ENCODE measurements at regions not wholly inside any gene's neighbourhood (a gene's known extent, or its start where the extent isn't known, plus 50 kb on each side); places are given as distances from the start of the nearest gene placed in this dataset.

DNA sequence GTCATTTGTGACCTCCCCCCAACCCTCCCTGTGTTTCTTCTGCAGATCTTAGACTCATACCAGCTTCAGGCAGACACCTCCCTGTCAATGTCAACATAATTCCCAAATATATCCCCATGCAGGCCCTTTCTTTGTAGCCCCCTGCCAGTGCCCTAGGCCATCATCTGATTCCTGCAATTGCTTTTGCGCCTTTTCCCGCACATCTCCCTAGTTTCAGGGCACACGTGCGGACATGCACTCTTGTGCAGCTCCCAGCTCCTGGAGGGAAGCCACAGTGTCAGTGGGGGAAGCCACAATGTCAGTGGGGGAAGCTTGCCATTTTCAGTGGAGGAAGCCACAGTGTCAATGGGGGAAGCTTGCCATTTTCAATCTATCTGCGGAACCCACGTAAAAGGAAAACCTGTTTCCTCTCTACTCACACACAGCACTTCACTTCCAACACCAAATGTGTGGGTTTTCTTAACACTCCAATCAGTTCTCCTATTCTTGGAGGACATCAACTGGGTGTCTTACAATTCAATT lies 256.4 kb downstream of the ACKR3 start:
- intact Hi-C loops (cut with micrococcal nuclease; ENCODE audit: unreplicated experiment) (no loop called here), in situ Hi-C loops (cut with HindIII; ENCODE audit: extremely low pct_ligation_motif_present, low pct_unique_long_range_greater_than_20kb) (no loop called here)
- WGBS (ENCODE audit: low lambda C conversion rate) = 80% methylated on average over 6 of the region's 6 CpGs
- BruUV-seq (replicated peaks) = no TSS peak
- ChIA-PET CTCF (ENCODE audit: low intra/inter-chr PET ratio, low total read pairs) (no interaction called here), POLR2A (no interaction called here)
- no peak overlapping the region for H3K27ac ChIP-seq (ENCODE audit: extremely low read length, insufficient read depth, low read length)
- H2AFZ ChIP-seq (ENCODE audit: low read length) = no peak overlapping the region
- FAIRE-seq = no peak
- H3K4me3 ChIP-seq (replicated peaks in 1 of 3; ENCODE audit: insufficient read depth in 1 of 3, low read depth in 2 of 3, low read length in 3 of 3) = no peak overlapping the region
- TF ChIP-seq, protein P1, sequence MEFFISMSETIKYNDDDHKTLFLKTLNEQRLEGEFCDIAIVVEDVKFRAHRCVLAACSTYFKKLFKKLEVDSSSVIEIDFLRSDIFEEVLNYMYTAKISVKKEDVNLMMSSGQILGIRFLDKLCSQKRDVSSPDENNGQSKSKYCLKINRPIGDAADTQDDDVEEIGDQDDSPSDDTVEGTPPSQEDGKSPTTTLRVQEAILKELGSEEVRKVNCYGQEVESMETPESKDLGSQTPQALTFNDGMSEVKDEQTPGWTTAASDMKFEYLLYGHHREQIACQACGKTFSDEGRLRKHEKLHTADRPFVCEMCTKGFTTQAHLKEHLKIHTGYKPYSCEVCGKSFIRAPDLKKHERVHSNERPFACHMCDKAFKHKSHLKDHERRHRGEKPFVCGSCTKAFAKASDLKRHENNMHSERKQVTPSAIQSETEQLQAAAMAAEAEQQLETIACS (CRISPR knock-in tag; IDR thresholded peaks at IDR 0.05) = no peak
- TF ChIP-seq ZNF232 (CRISPR knock-in tag; IDR thresholded peaks at IDR 0.05; ENCODE audit: borderline replicate concordance) (no peak), HOXA3 (CRISPR knock-in tag; IDR thresholded peaks at IDR 0.05) (no peak), ATF7-NPFF (CRISPR knock-in tag; IDR thresholded peaks at IDR 0.05; ENCODE audit: low read depth) (no peak), ZNF891 (CRISPR knock-in tag; IDR thresholded peaks at IDR 0.05) (no peak), ZBTB7B (CRISPR knock-in tag; IDR thresholded peaks at IDR 0.05) (no peak), ZFP41 (CRISPR knock-in tag; IDR thresholded peaks at IDR 0.05; ENCODE audit: borderline replicate concordance) (no peak)
- H3K27me3 ChIP-seq (ENCODE audit: control insufficient read depth in 1 of 2, insufficient read depth in 2 of 2, low read length in 2 of 2) = no peaks in the 10 kb centered on the region
- H3K4me1 ChIP-seq (ENCODE audit: insufficient read depth, low read length) = peaks cover 12% of the 10 kb centered on the region
- no peaks in the 10 kb centered on the region for H3K79me2 ChIP-seq (ENCODE audit: insufficient read depth, low read length)
- H3K4me2 ChIP-seq (ENCODE audit: low read depth, low read length) = no peak overlapping the region
- no peaks in the 10 kb centered on the region for H4K20me1 ChIP-seq (ENCODE audit: insufficient read depth, low read length)
- H3K9me3 ChIP-seq (ENCODE audit: low read length) = no peaks in the 10 kb centered on the region
- ATAC-seq = no peak
- no peak for DNase-seq (ENCODE audit: low spot score)
- H3K36me3 ChIP-seq (replicated peaks in 1 of 2; ENCODE audit: control insufficient read depth in 1 of 2, insufficient read depth in 2 of 2, low read length in 2 of 2) = no peaks in the 10 kb centered on the region
- H3K9ac ChIP-seq (ENCODE audit: insufficient read depth, low read depth, low read length) = no peak overlapping the region

DNA sequence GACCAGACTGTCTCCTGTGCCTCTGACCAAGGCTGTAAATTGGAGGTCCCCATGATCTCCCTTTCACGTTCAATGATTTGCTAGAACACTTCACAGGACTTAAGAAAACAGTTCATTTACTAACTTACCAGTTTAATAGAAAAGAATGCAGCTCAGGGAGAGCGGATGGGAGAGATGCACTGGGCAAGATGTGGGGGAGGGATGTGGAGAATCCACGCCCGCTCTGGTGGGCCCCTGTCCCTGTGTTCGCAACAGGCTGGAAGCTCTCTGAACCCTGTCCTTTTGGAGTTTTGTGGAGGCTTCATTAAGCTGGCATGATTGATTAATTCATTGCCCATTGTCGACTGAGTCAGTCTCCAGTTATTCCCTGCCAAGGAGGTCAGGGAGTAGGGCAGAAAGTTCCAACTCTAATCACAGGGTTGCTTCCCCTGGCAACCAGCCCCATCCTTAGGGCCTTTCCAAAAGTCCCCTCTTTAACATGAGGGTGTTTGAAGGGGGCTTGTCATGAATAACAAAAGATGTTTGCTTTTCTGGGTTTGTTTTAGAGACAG lies 257.1 kb downstream of the ACKR3 start:
- FAIRE-seq = no peak
- no peak overlapping the region for H2AFZ ChIP-seq (ENCODE audit: low read length)
- no peak overlapping the region for H3K4me2 ChIP-seq (ENCODE audit: low read depth, low read length)
- ChIA-PET POLR2A (no interaction called here), CTCF (ENCODE audit: low intra/inter-chr PET ratio, low total read pairs) (no interaction called here)
- H3K27ac ChIP-seq (ENCODE audit: extremely low read length, insufficient read depth, low read length) = no peak overlapping the region
- H3K9me3 ChIP-seq (ENCODE audit: low read length) = no peaks in the 10 kb centered on the region
- H3K4me3 ChIP-seq (replicated peaks in 1 of 3; ENCODE audit: insufficient read depth in 1 of 3, low read depth in 2 of 3, low read length in 3 of 3) = no peak overlapping the region
- no peak for ATAC-seq
- no peak for DNase-seq (ENCODE audit: low spot score)
- no peak overlapping the region for H3K9ac ChIP-seq (ENCODE audit: insufficient read depth, low read depth, low read length)
- no peaks in the 10 kb centered on the region for H4K20me1 ChIP-seq (ENCODE audit: insufficient read depth, low read length)
- H3K4me1 ChIP-seq (ENCODE audit: insufficient read depth, low read length) = peaks cover 12% of the 10 kb centered on the region
- WGBS (ENCODE audit: low lambda C conversion rate) = 36% methylated on average over 6 of the region's 6 CpGs
- BruUV-seq (replicated peaks) = no TSS peak
- no peaks in the 10 kb centered on the region for H3K27me3 ChIP-seq (ENCODE audit: control insufficient read depth in 1 of 2, insufficient read depth in 2 of 2, low read length in 2 of 2)
- no peaks in the 10 kb centered on the region for H3K36me3 ChIP-seq (replicated peaks in 1 of 2; ENCODE audit: control insufficient read depth in 1 of 2, insufficient read depth in 2 of 2, low read length in 2 of 2)
- intact Hi-C loops (cut with micrococcal nuclease; ENCODE audit: unreplicated experiment) (no loop called here), in situ Hi-C loops (cut with HindIII; ENCODE audit: extremely low pct_ligation_motif_present, low pct_unique_long_range_greater_than_20kb) (no loop called here)
- H3K79me2 ChIP-seq (ENCODE audit: insufficient read depth, low read length) = no peaks in the 10 kb centered on the region
- TF ChIP-seq, protein P2, sequence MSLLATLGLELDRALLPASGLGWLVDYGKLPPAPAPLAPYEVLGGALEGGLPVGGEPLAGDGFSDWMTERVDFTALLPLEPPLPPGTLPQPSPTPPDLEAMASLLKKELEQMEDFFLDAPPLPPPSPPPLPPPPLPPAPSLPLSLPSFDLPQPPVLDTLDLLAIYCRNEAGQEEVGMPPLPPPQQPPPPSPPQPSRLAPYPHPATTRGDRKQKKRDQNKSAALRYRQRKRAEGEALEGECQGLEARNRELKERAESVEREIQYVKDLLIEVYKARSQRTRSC (CRISPR knock-in tag; IDR thresholded peaks at IDR 0.05; ENCODE audit: low read depth) = no peak
- no peak for TF ChIP-seq ZNF816 (CRISPR knock-in tag; IDR thresholded peaks at IDR 0.05; ENCODE audit: borderline replicate concordance)
- TF ChIP-seq ZNF569 (CRISPR knock-in tag; IDR thresholded peaks at IDR 0.05; ENCODE audit: borderline replicate concordance) = no peak
- no peak for TF ChIP-seq BHLHE40 (IDR thresholded peaks at IDR 0.05; ENCODE audit: low read length)
- TF ChIP-seq, protein P3, sequence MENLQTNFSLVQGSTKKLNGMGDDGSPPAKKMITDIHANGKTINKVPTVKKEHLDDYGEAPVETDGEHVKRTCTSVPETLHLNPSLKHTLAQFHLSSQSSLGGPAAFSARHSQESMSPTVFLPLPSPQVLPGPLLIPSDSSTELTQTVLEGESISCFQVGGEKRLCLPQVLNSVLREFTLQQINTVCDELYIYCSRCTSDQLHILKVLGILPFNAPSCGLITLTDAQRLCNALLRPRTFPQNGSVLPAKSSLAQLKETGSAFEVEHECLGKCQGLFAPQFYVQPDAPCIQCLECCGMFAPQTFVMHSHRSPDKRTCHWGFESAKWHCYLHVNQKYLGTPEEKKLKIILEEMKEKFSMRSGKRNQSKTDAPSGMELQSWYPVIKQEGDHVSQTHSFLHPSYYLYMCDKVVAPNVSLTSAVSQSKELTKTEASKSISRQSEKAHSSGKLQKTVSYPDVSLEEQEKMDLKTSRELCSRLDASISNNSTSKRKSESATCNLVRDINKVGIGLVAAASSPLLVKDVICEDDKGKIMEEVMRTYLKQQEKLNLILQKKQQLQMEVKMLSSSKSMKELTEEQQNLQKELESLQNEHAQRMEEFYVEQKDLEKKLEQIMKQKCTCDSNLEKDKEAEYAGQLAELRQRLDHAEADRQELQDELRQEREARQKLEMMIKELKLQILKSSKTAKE (CRISPR knock-in tag; IDR thresholded peaks at IDR 0.05; ENCODE audit: borderline replicate concordance) = no peak
- TF ChIP-seq ZNF326 (CRISPR knock-in tag; IDR thresholded peaks at IDR 0.05; ENCODE audit: borderline replicate concordance) = no peak
- TF ChIP-seq DMAP1 (CRISPR knock-in tag; IDR thresholded peaks at IDR 0.05) = no peak
- TF ChIP-seq TGIF2 (CRISPR knock-in tag; IDR thresholded peaks at IDR 0.05) = no peak
- TF ChIP-seq CCDC6 (CRISPR knock-in tag; IDR thresholded peaks at IDR 0.05) = no peak
- no peak for TF ChIP-seq GATA4 (IDR thresholded peaks at IDR 0.05; ENCODE audit: borderline replicate concordance, low read depth)

All from HepG2 (cell line).